GM18517 (cell line): ENCODE measurements at regions not wholly inside any gene's neighbourhood (a gene's known extent, or its start where the extent isn't known, plus 50 kb on each side); places are given as distances from the start of the nearest gene placed in this dataset.

Experiments used
- ATAC-seq: cut with Tn5 transposase; IDR thresholded peaks from one replicate; pipeline ENCODE4 v1.9.1; 2021; ENCODE audit warnings: mild to moderate bottlenecking, moderate library complexity; ENCODE audit not compliant: unreplicated experiment

GRCh38 chr9:90420211-90420610, 222.4 kb downstream of the DIRAS2 start:
- no peak for ATAC-seq

GRCh38 chr9:90420768-90421513, 221.7 kb downstream of the DIRAS2 start:
- no peak for ATAC-seq

DNA sequence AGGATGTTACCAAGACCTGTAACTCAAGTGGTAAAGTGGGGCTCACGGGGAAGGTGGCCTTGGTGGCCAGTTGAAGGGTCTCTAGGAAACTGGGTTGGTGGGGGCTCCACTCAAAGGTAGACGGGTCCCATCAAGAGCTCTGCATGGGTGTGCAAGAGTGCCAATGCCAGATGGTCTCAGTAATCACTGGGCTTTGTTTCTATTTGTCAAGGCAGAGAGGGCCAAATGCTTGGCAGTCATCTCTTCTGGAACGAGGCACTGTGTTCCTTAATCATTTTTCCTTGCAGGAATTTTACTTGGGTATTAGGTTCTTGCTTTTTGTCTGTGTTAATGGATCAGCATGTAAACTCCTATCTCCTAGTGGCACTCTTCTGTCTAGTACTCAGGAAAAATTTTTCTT, 220.8 kb downstream of the DIRAS2 start:
- no peak for ATAC-seq

DNA sequence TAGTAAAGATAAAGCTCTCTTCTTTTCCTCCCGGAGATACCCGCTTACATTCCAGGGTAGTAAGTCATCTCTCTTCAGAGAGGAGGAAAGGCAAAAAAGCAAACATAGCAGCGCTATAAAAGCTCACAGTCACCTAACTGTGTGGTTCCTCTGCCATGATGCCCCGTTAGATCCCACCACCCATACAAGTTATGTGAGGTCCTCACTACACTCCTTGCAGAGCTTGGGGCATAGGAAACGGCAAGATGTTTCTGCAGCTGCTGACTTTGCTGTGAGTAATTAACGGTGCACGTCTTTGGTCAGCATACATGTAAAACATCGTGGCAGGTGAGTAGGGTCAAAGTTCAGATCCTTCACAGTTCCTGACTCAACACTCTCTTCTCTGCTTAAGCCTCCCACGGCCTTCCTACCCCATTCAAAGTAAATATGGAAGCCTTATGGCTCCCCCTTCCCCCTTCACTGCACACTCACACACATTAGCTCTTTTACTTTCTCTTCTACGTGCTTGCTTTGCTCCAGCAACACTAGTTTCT, 218.9 kb downstream of the DIRAS2 start:
- ATAC-seq: no peak

DNA sequence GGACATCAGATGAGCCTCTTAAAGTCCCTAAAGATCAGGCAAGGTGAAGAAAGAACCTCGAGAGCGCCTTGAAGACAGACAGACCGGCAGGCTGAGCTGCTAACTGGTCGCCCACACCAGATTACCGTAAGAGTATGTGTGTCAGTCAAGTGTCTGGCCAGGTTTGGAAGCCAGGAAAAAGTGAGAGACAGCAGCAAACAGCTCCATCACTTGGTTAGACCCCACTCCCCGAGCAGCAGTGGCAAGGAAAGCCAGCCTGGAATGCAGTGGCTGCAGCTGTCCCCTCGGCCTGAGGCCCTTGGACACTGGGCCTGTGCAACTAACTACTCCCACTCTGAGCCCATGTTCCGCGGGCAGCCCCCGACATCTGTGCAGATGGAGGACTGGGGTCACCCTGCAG, 214.1 kb downstream of the DIRAS2 start:
- no peak for ATAC-seq

- no peak for ATAC-seq
Observed at GRCh38 chr9:90432951-90433350, 209.7 kb downstream of the DIRAS2 start.

GRCh38 chr9:90433398-90433941, 209.2 kb downstream of the DIRAS2 start:
- no peak for ATAC-seq

- ATAC-seq: no peak
Observed at GRCh38 chr9:90441814-90442213, 200.8 kb downstream of the DIRAS2 start.

GRCh38 chr9:90442723-90443122, 199.9 kb downstream of the DIRAS2 start:
- ATAC-seq: no peak

GRCh38 chr9:90444609-90445204, 197.9 kb downstream of the DIRAS2 start:
- ATAC-seq: no peak

DNA sequence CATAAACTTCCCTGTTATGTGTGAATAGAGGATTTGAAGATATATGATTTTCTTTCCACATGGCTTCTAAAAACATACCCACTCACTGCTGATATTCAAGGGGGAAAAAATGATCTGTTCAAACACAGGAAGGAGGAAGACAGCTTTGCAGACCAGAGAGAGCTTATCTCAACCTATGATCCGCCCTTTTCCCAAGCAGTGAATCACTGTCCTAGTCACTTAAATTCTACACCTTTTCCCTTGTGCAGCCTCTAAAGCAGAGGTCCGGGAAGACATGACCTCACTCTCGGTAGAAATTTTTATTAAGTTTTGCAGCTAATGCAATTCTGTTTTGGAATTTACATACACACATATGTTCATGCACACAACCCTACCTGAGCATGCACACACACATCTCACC, 197.2 kb downstream of the DIRAS2 start:
- no peak for ATAC-seq

DNA sequence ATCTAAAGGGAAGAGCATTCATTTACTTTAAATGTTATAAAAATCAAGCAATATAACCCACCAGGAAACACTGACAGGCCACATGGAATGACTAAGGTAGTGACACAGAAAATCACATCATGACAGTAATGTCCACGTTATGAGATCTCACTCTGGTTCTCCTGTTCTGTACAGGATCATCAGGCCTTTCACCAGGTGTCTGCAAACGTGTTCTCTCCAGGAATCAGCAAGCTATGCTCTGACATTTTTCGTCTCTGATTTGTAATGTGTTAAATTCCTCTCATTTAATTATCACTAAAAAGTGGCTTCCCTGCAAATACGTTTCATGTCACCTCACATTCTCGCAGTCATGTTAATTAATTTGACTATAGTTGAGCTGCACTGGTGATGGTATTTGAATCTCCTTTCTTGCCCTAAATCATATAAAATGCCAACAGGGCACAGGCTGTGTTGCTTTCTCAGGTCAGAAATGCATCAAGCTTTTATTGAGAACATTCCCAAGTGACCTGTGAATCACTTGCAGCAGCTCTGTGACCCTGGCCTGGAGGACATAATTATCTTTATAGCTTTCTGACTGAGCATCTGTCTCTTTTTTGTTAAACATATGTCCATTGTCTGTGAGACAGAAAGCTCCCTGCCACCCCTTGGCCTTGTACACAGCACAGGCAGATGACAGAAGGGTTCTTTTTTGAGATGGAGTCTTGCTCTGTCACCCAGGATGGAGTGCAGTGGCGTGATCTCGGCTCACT, 196.2 kb downstream of the DIRAS2 start:
- ATAC-seq: no peak

DNA sequence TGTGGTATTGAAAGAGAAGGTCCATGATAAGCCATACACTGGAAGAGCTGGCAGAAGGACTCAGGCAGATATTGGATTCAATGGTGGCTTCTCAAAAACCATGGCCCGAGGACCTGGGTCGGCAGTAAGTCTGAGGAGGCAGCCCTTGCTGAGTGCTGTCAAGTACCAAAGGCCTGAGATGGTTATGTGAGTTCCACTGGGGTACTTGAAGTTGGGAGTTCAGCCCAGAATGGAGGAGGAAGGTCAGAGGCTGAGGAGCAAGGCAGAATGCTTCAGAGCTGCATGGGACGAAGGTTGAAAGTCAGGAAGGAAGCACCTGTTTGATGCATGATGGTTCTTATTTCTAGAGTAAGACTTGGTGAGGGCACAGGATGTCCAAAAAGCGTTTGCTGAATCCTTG, 194.9 kb downstream of the DIRAS2 start:
- no peak for ATAC-seq

DNA sequence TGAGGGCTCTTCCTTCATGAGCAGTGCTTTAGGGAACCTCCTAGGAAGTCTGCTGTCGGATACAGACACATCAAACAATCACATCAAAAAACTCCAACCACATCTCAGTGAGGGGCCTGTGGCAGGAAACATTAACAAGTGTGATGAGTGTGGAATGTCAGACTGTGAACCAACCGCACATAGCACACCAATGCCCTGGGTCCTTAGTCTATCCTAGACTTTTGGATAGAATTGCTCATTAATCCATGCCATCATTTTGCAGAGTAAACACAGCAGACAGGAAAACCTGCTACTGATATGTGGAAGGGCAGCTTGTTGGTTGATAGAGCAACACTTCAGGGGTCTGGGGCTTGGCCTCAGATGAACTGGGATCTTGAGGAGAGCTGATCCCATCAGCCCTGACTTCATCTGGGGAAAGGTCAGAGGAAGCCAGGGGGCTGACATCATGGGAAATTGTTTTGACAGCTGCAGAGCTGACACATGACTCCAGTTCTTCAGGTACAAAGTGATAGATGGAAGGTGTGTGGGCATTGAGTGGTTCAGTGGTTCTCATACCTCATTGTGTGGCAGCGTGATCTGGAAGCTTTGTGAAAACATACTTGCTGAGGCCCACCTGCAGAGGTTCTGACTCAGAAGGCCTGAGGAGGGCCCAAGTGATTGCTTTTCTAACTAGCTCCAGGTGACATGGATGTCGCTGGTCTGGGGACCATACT, 193.3 kb downstream of the DIRAS2 start:
- ATAC-seq: no peak

- ATAC-seq: no peak
Observed at GRCh38 chr9:90451804-90452203, 190.8 kb downstream of the DIRAS2 start.

DNA sequence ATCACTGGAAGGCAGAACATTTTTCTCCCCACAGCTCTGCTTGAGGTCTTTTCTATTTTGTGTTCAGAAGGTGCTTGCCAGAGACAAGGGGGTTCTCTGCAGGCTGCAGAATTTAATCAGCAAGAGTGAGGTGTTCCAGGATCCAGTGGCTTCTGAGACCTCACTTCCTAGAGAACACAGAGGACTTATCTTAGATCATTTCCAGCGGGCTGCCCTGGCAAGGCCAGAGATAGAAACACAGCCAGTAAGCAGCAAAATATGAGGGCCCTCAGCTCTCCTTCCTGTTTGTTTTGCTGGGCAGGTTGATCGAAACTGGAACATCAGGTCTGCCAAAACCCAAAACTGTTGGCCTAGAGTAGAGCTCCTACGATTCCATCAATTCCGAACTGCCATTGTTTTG, 187.3 kb downstream of the DIRAS2 start:
- no peak for ATAC-seq

DNA sequence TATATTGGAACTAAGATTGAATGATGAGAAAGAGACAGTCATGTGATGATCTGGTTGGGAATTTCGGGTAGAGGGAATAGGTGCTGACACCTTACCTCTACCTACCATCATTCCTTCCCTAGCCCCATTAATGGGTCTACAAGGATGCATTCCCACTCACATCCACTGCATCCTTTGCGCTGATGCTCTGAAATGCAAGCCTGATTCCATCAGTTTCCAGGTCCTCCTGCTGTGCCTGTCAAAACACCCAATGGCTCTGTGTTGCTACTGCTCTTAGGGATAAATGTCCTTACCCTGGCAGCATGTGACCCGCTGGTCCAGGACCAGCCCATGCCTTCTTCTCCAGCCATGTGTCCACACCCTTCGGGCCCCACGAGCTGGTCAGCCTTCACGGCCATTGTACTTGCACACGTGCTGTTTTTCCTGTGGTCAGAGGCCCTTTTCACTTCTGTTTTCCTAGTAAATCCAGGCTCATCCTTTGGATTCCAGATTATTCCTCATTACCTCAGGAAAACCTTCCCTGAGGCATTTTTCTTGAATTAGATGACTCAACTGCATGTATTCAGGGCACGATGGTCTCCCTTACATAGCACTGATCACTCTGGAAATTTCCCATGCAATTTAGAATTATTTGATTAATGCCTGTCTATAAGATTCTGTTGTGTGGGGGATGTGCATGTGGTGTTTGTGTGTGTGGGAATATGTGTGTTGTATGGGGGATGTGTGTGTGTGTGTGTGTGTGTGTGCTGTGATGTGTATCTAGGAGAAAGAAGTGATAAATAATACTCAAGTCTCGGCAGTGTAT, 185.0 kb downstream of the DIRAS2 start:
- ATAC-seq: no peak

- no peak for ATAC-seq
Observed at GRCh38 chr9:90458485-90458884, 184.1 kb downstream of the DIRAS2 start.

GRCh38 chr9:90459321-90459720, 183.3 kb downstream of the DIRAS2 start:
- peak; percentile 90 for ATAC-seq

GRCh38 chr9:90460220-90460619, 182.4 kb downstream of the DIRAS2 start:
- no peak for ATAC-seq
